Smooth muscle cell (in vitro differentiated cells): ENCODE measurements at regions not wholly inside any gene's neighbourhood (a gene's known extent, or its start where the extent isn't known, plus 50 kb on each side); places are given as distances from the start of the nearest gene placed in this dataset.

Source experiments
- DNase-seq: peaks from one replicate; lab custom pipeline; 2025; ENCODE audit not compliant: unreplicated experiment; lab: John Stamatoyannopoulos, UW
- H2AFZ ChIP-seq: fragments of 200-600 bp; sonication (generic); 2 replicates; pipeline ENCODE4 v1.6.0; 2016; ENCODE audit warnings: antibody characterized with exemption, low read depth, mild to moderate bottlenecking
- H3F3A ChIP-seq: fragments of 200-600 bp; sonication (generic); 2 replicates; pipeline ENCODE4 v1.6.0; 2017; ENCODE audit warnings: antibody characterized with exemption, low read depth
- H3K27ac ChIP-seq: fragments of 200-600 bp; sonication (generic); 2 replicates; pipeline ENCODE4 v1.5.1; 2016; ENCODE audit warnings: low read depth, mild to moderate bottlenecking
- H3K27me3 ChIP-seq: fragments of 200-600 bp; sonication (generic); 2 replicates; pipeline ENCODE4 v1.6.1; 2016; ENCODE audit warnings: low read depth, mild to moderate bottlenecking
- H3K36me3 ChIP-seq: fragments of 200-600 bp; sonication (generic); 2 replicates; pipeline ENCODE4 v1.5.1; 2016; ENCODE audit warnings: low read depth
- H3K4me1 ChIP-seq: fragments of 200-600 bp; sonication (generic); 2 replicates; pipeline ENCODE4 v1.5.1; 2016; ENCODE audit warnings: low read depth
- H3K4me2 ChIP-seq: fragments of 200-600 bp; sonication (generic); 2 replicates; pipeline ENCODE4 v1.6.0; 2016; ENCODE audit warnings: mild to moderate bottlenecking
- H3K4me3 ChIP-seq: fragments of 200-600 bp; sonication (generic); 2 replicates; pipeline ENCODE4 v1.5.1; 2016; ENCODE audit warnings: mild to moderate bottlenecking
- H3K79me2 ChIP-seq: fragments of 200-600 bp; sonication (generic); 2 replicates; pipeline ENCODE4 v1.6.0; 2016; ENCODE audit warnings: low read depth, mild to moderate bottlenecking
- H3K9ac ChIP-seq: fragments of 200-600 bp; sonication (generic); 2 replicates; pipeline ENCODE4 v1.6.0; 2016; ENCODE audit warnings: low read depth
- H3K9me3 ChIP-seq: fragments of 200-600 bp; sonication (generic); replicated peaks from 2 replicates; pipeline ENCODE4 v1.5.1; 2016; ENCODE audit warnings: low read depth
- H4K20me1 ChIP-seq: fragments of 200-600 bp; sonication (generic); 2 replicates; pipeline ENCODE4 v1.6.0; 2016; ENCODE audit warnings: low read depth
- WGBS: methylation state at CpG from one replicate; pipeline ENCODE4 v1.1.7; 2016; ENCODE audit warnings: low lambda C conversion rate; 5-methylcytosine and 5-hydroxymethylcytosine counted together
- TF ChIP-seq, protein P1 (sequence below): fragments of 200-600 bp; sonication (generic); IDR thresholded peaks from 2 replicates; pipeline ENCODE4 v1.5.1; 2017; ENCODE audit warnings: borderline replicate concordance, mild to moderate bottlenecking, antibody characterized with exemption; ENCODE audit not compliant: insufficient read depth, poor library complexity, severe bottlenecking

GRCh38 chr15:52856286-52856685, 66.2 kb upstream of the ONECUT1 start:
- no peak overlapping the region for H2AFZ ChIP-seq
- no peak overlapping the region for H3K4me3 ChIP-seq
- peaks cover 9% of the 10 kb centered on the region for H3K4me1 ChIP-seq
- H3K79me2 ChIP-seq = no peaks in the 10 kb centered on the region
- H3F3A ChIP-seq = no peaks in the 10 kb centered on the region
- TF ChIP-seq, protein P1, sequence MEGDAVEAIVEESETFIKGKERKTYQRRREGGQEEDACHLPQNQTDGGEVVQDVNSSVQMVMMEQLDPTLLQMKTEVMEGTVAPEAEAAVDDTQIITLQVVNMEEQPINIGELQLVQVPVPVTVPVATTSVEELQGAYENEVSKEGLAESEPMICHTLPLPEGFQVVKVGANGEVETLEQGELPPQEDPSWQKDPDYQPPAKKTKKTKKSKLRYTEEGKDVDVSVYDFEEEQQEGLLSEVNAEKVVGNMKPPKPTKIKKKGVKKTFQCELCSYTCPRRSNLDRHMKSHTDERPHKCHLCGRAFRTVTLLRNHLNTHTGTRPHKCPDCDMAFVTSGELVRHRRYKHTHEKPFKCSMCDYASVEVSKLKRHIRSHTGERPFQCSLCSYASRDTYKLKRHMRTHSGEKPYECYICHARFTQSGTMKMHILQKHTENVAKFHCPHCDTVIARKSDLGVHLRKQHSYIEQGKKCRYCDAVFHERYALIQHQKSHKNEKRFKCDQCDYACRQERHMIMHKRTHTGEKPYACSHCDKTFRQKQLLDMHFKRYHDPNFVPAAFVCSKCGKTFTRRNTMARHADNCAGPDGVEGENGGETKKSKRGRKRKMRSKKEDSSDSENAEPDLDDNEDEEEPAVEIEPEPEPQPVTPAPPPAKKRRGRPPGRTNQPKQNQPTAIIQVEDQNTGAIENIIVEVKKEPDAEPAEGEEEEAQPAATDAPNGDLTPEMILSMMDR = no peak
- no peaks in the 10 kb centered on the region for H3K36me3 ChIP-seq
- H3K27me3 ChIP-seq = peaks cover 10% of the 10 kb centered on the region
- no peak overlapping the region for H3K27ac ChIP-seq
- H3K9ac ChIP-seq = no peak overlapping the region
- H3K4me2 ChIP-seq = no peak overlapping the region
- 96% methylated on average over 1 of the region's 1 CpG for WGBS
- no peak for DNase-seq
- no peaks in the 10 kb centered on the region for H4K20me1 ChIP-seq
- no peaks in the 10 kb centered on the region for H3K9me3 ChIP-seq

DNA sequence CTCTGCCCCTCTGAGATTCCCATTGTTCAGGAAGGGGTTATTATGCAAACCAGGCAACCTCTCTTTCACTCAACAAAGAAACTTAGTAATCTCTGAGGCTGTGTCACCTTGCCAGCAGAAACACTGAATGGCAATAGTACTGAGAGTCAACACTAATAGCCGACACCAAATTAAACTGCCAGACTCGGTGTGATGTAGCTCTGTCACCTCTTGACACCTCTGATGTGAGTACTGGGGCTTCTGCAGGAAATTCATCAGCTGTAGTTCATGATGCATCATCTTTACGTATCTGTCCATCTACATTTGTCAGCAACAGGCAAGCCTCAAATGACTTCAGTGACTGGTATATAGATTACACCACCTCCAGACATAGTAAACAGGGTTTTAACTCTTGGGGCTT, 65.0 kb upstream of the ONECUT1 start:
- no peak overlapping the region for H3K4me3 ChIP-seq
- no peaks in the 10 kb centered on the region for H3K36me3 ChIP-seq
- DNase-seq = no peak
- no peak overlapping the region for H3K4me2 ChIP-seq
- H4K20me1 ChIP-seq = no peaks in the 10 kb centered on the region
- no peaks in the 10 kb centered on the region for H3K79me2 ChIP-seq
- peaks cover 10% of the 10 kb centered on the region for H3K27me3 ChIP-seq
- H3F3A ChIP-seq = no peaks in the 10 kb centered on the region
- no peak overlapping the region for H3K9ac ChIP-seq
- WGBS = 87% methylated on average over 3 of the region's 3 CpGs
- no peak overlapping the region for H2AFZ ChIP-seq
- H3K9me3 ChIP-seq = no peaks in the 10 kb centered on the region
- TF ChIP-seq, protein P1 = no peak
- peaks cover 9% of the 10 kb centered on the region for H3K4me1 ChIP-seq
- no peak overlapping the region for H3K27ac ChIP-seq

DNA sequence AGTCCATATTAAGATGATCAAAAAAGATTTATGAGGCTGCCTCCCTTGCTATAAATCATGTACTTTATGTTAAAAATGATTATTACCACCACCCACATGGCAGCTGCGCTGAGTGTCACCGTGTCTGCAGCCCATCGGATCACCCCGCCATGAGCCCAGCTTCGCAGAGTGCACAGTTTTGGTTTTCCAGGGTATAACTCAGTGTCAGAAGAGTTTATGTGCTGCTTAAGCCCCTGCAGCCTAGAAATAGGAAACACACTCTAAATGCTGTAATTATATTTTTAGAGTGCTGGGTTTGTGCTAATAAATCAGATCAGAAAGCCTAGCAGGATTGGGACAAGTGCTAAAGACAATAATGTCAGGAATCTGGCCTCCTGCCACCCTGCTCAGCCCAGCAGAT, 54.7 kb upstream of the ONECUT1 start:
- Histone ChIP-seq H4K20me1 (no peaks in the 10 kb centered on the region), H3K9me3 (no peaks in the 10 kb centered on the region), H3K4me2 (no peak overlapping the region), H3K36me3 (no peaks in the 10 kb centered on the region), H3K4me3 (no peak overlapping the region), H3F3A (no peaks in the 10 kb centered on the region), H3K27ac (no peak overlapping the region), H2AFZ (no peak overlapping the region), H3K4me1 (no peaks in the 10 kb centered on the region), H3K79me2 (no peaks in the 10 kb centered on the region), H3K9ac (no peak overlapping the region), H3K27me3 (no peaks in the 10 kb centered on the region)
- 94% methylated on average over 5 of the region's 5 CpGs for WGBS
- TF ChIP-seq, protein P1 = no peak
- DNase-seq = no peak
